OCI-LY7 (cell line): ENCODE measurements at regions not wholly inside any gene's neighbourhood (a gene's known extent, or its start where the extent isn't known, plus 50 kb on each side); places are given as distances from the start of the nearest gene placed in this dataset.

ENCODE experiments used
- CTCF ChIP-seq: fragments of 200-600 bp; sonication (generic); conservative IDR thresholded peaks from 2 replicates; pipeline ENCODE4 v1.5.1; 2014; ENCODE audit warnings: mild to moderate bottlenecking, antibody characterized with exemption, low read length, moderate library complexity, mixed read lengths
- EZH2phosphoT487 ChIP-seq: fragments of 200-600 bp; sonication (generic); IDR thresholded peaks from 2 replicates; pipeline ENCODE4 v1.6.1; 2018; ENCODE audit warnings: low read depth, borderline replicate concordance, mild to moderate bottlenecking, mixed run types, antibody characterized with exemption, low read length, moderate library complexity, mixed read lengths

- TF ChIP-seq CTCF: no peak
- TF ChIP-seq EZH2phosphoT487: no peak
These were observed 136.2 kb upstream of the HAPLN1 start for GRCh38 chr5:83856881-83857280.
